Activated B cell treated with CpG ODN at 0.5 μM for 24 hours (primary cell): ENCODE measurements at regions not wholly inside any gene's neighbourhood (a gene's known extent, or its start where the extent isn't known, plus 50 kb on each side); places are given as distances from the start of the nearest gene placed in this dataset.

ENCODE experiments used
- ATAC-seq: fragments of 200-7000 bp; cut with Tn5 transposase; one replicate; pipeline ENCODE4 v1.10.0; 2021; ENCODE audit warnings: low read depth, mild to moderate bottlenecking, moderate library complexity
- CTCF ChIA-PET: fragments of 350-600 bp; sonication (Branson Sonifier 250); formaldehyde crosslinking; loops from one replicate; lab custom pipeline; 2021; ENCODE audit warnings: antibody characterized with exemption; lab: Charles Lee
- POLR2A ChIA-PET: fragments of 350-600 bp; sonication (Branson Sonifier 250); formaldehyde crosslinking; loops from one replicate; lab custom pipeline; 2021; ENCODE audit warnings: antibody characterized with exemption; lab: Charles Lee
- DNase-seq: peaks from one replicate; pipeline ENCODE4 v3.0.0; 2022
- H3K27ac Mint-ChIP-seq: one replicate; pipeline ENCODE4 v1.8.0; 2020; ENCODE audit warnings: mixed read lengths
- H3K27me3 Mint-ChIP-seq: one replicate; pipeline ENCODE4 v1.8.0; 2021; ENCODE audit warnings: mixed read lengths
- H3K36me3 Mint-ChIP-seq: one replicate; pipeline ENCODE4 v1.8.0; 2021; ENCODE audit warnings: low read depth, mixed read lengths
- H3K4me1 Mint-ChIP-seq: one replicate; pipeline ENCODE4 v1.8.0; 2021; ENCODE audit warnings: mixed read lengths
- H3K4me3 Mint-ChIP-seq: one replicate; pipeline ENCODE4 v1.8.0; 2020; ENCODE audit warnings: mild to moderate bottlenecking, mixed read lengths
- H3K9me3 Mint-ChIP-seq: one replicate; pipeline ENCODE4 v1.8.0; 2020; ENCODE audit warnings: mixed read lengths
- CTCF ChIP-seq: fragments of 200-600 bp; IDR thresholded peaks from one replicate; pipeline ENCODE4 v1.8.0; 2022; ENCODE audit warnings: antibody characterized with exemption, mild to moderate bottlenecking
- intact Hi-C: fragments of 100-400 bp; cut with micrococcal nuclease; formaldehyde crosslinking; loops from one replicate; pipeline ENCODE4 v1.15.1; 2024

GRCh38 chr16:47779201-47780016 lies 318.3 kb downstream of the PHKB start:
- Mint-ChIP-seq H3K4me1 (peaks cover 10% of the 10 kb centered on the region), H3K27me3 (no peaks in the 10 kb centered on the region), H3K9me3 (no peaks in the 10 kb centered on the region), H3K4me3 (peak overlapping the region; percentile 88), H3K27ac (peak overlapping the region; percentile 83), H3K36me3 (no peaks in the 10 kb centered on the region)
- no peak for DNase-seq
- intact Hi-C loops = no loop called here
- POLR2A ChIA-PET = no interaction called here
- CTCF ChIA-PET = no interaction called here
- ATAC-seq = peak; percentile 52
- TF ChIP-seq CTCF = no peak

- DNase-seq (no peak), ATAC-seq (no peak)
- H3K4me3 Mint-ChIP-seq = no peak overlapping the region
- TF ChIP-seq CTCF = no peak
- H3K27ac Mint-ChIP-seq = no peak overlapping the region
- peaks cover 10% of the 10 kb centered on the region for H3K4me1 Mint-ChIP-seq
- H3K36me3 Mint-ChIP-seq = no peaks in the 10 kb centered on the region
- ChIA-PET POLR2A (no interaction called here), CTCF (no interaction called here)
- intact Hi-C loops = no loop called here
- H3K27me3 Mint-ChIP-seq = peaks cover 2% of the 10 kb centered on the region
- H3K9me3 Mint-ChIP-seq = no peaks in the 10 kb centered on the region
Observed at GRCh38 chr16:47778106-47778801, 317.1 kb downstream of the PHKB start.

GRCh38 chr16:47777220-47777619 lies 316.1 kb downstream of the PHKB start:
- Mint-ChIP-seq H3K27me3 (peaks cover 5% of the 10 kb centered on the region), H3K4me3 (no peak overlapping the region), H3K4me1 (peaks cover 10% of the 10 kb centered on the region), H3K9me3 (no peaks in the 10 kb centered on the region), H3K36me3 (no peaks in the 10 kb centered on the region), H3K27ac (no peak overlapping the region)
- ChIA-PET POLR2A (no interaction called here), CTCF (no interaction called here)
- intact Hi-C loops = no loop called here
- DNase-seq (no peak), ATAC-seq (no peak)
- TF ChIP-seq CTCF = no peak

GRCh38 chr16:47774661-47775060 lies 313.5 kb downstream of the PHKB start:
- POLR2A ChIA-PET = no interaction called here
- Mint-ChIP-seq H3K36me3 (no peaks in the 10 kb centered on the region), H3K9me3 (no peaks in the 10 kb centered on the region), H3K27me3 (peaks cover 5% of the 10 kb centered on the region), H3K27ac (no peak overlapping the region), H3K4me3 (no peak overlapping the region), H3K4me1 (peaks cover 7% of the 10 kb centered on the region)
- TF ChIP-seq CTCF = no peak
- ATAC-seq = no peak
- CTCF ChIA-PET = no interaction called here
- intact Hi-C loops = no loop called here
- no peak for DNase-seq

- Mint-ChIP-seq H3K4me3 (no peak overlapping the region), H3K36me3 (no peaks in the 10 kb centered on the region), H3K27me3 (peaks cover 2% of the 10 kb centered on the region), H3K4me1 (no peaks in the 10 kb centered on the region), H3K9me3 (no peaks in the 10 kb centered on the region), H3K27ac (no peak overlapping the region)
- no peak for ATAC-seq
- no peak for TF ChIP-seq CTCF
- ChIA-PET POLR2A (no interaction called here), CTCF (no interaction called here)
- intact Hi-C loops = no loop called here
- no peak for DNase-seq
Observed at GRCh38 chr16:47753659-47754058, 292.5 kb downstream of the PHKB start.
